ENCODE measurements at regions not wholly inside any gene's neighbourhood (a gene's known extent, or its start where the extent isn't known, plus 50 kb on each side); places are given as distances from the start of the nearest gene placed in this dataset.

GRCh38 chr18:39840856-39841481 is 2114.1 kb upstream of the PIK3C3 start:
- TF ChIP-seq CTCF (IDR thresholded peaks at IDR 0.05; ENCODE audit: low read depth, low read length, poor library complexity, severe bottlenecking) (no peak), EZH2phosphoT487 (IDR thresholded peaks at IDR 0.05; ENCODE audit: borderline replicate concordance, low read length) (no peak)

Measured in DOHH2 (cell line).